Fibroblast of mammary gland (primary cell): ENCODE measurements at regions not wholly inside any gene's neighbourhood (a gene's known extent, or its start where the extent isn't known, plus 50 kb on each side); places are given as distances from the start of the nearest gene placed in this dataset.

ENCODE experiments used
- DNase-seq: peaks from one replicate; pipeline ENCODE4 v3.0.0-alpha.2; 2010; ENCODE audit warnings: low read depth
- H3K4me3 ChIP-seq: 2 replicates; pipeline ENCODE4 v1.5.1; 2011; ENCODE audit warnings: low read depth, mild to moderate bottlenecking, low read length, moderate library complexity; ENCODE audit not compliant: control insufficient read depth
- TF ChIP-seq, protein P1 (sequence below): conservative IDR thresholded peaks from 2 replicates; pipeline ENCODE4 v1.5.1; 2011; ENCODE audit warnings: low read depth, low read length, inconsistent platforms; ENCODE audit not compliant: control insufficient read depth, insufficient read depth

DNA sequence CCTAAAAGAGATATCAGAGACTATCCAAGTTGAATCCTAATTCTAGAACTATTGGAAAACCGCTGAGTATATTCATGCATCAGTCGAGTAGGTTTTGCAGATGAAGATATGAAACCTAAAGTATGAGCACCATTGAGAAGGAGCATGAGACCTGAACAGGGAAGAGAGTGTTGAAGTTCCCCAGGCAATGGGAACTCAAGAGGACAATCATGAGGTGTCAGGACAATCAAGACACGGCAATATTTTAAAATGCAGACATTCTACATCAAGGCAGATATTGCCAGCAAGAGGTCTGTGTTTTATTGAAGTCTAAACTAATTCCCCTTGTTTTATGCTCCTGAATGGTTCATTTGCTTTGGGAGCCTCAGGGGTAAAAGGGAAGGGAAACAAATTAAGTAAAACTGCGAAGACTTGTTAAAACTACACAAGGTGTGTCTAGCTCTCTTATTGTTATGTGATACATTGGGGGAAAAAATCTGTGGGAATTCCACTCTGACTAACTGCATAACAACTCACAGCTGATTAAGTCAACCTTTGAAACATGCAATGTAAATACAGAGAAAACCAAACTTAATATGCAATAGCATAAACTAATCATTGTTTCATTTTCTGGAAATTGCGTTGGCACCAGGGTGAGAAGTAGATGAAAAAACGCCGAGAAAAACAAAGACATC is 347.9 kb upstream of the ADGRL2 start:
- H3K4me3 ChIP-seq = no peak overlapping the region
- TF ChIP-seq, protein P1, sequence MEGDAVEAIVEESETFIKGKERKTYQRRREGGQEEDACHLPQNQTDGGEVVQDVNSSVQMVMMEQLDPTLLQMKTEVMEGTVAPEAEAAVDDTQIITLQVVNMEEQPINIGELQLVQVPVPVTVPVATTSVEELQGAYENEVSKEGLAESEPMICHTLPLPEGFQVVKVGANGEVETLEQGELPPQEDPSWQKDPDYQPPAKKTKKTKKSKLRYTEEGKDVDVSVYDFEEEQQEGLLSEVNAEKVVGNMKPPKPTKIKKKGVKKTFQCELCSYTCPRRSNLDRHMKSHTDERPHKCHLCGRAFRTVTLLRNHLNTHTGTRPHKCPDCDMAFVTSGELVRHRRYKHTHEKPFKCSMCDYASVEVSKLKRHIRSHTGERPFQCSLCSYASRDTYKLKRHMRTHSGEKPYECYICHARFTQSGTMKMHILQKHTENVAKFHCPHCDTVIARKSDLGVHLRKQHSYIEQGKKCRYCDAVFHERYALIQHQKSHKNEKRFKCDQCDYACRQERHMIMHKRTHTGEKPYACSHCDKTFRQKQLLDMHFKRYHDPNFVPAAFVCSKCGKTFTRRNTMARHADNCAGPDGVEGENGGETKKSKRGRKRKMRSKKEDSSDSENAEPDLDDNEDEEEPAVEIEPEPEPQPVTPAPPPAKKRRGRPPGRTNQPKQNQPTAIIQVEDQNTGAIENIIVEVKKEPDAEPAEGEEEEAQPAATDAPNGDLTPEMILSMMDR = no peak
- DNase-seq = no peak

DNA sequence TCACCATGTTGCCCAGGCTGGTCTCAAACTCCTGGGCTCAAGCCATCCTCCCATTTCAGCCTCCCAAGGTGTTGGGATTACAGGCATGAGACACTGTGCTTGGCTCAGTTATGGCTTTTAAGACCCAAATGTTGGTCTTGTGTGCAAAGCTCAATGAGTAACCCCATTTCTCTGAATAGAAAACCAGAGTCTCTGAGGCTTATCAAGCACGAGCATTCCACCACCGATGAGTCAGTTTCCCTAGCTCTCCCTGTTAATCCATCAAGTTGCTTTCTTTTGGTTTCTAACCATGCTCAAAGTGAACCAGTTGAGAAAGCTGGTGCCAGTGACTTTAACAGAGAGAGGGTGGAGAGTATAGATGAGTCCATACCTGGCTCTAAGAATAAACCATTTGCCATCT is 350.9 kb upstream of the ADGRL2 start:
- DNase-seq = no peak
- H3K4me3 ChIP-seq = no peak overlapping the region
- TF ChIP-seq, protein P1 = no peak

DNA sequence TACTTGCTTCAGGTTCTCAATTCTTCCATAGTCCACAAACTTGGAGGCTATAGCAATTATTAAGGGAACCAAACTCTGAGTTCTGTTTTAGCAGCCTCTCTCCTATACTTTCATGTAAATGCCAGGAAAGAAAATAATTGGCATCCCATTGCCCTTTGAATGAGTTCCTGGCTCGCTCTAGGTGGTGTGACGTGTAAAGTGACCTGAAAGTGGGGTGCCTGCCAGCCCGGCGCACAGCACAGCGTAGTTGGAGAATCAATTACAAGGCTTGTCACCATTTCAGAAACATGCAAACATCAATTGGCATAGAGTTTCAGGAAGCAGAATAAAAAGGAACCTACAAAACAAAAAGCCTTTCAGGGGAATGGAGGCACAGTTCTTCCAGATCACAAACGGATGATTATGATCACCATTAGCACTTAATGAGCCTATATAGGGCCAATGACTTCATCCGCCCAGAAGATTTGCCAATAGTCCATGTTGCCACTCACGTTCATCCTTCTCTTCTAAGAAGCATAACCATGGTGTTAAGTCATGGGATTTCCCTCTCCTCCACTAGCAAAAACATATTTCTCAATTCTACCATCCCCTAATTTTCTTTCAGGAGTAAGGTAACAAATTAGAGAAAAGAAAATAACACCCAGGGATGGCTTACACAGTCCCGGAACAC is 354.6 kb upstream of the ADGRL2 start:
- H3K4me3 ChIP-seq = no peak overlapping the region
- TF ChIP-seq, protein P1 = no peak
- no peak for DNase-seq

DNA sequence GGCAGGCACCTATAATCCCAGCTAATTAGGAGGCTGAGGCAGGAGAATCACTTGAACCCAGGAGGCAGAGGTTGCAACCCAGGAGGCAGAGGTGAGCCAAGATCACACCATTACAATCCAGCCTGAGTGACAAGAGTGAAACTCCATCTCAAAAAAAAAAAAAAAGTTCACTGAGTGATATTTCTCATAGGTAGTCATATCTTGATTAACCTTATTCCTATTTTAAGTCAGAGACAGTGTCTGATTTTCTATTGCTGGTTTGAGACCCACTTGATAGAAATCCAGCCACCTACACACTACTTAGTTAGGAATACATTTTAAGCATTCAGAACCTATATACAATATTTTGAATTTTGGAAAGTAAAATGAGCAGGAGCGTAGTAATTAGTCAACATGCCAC is 357.4 kb upstream of the ADGRL2 start:
- TF ChIP-seq, protein P1 = no peak
- no peak overlapping the region for H3K4me3 ChIP-seq
- DNase-seq = no peak

DNA sequence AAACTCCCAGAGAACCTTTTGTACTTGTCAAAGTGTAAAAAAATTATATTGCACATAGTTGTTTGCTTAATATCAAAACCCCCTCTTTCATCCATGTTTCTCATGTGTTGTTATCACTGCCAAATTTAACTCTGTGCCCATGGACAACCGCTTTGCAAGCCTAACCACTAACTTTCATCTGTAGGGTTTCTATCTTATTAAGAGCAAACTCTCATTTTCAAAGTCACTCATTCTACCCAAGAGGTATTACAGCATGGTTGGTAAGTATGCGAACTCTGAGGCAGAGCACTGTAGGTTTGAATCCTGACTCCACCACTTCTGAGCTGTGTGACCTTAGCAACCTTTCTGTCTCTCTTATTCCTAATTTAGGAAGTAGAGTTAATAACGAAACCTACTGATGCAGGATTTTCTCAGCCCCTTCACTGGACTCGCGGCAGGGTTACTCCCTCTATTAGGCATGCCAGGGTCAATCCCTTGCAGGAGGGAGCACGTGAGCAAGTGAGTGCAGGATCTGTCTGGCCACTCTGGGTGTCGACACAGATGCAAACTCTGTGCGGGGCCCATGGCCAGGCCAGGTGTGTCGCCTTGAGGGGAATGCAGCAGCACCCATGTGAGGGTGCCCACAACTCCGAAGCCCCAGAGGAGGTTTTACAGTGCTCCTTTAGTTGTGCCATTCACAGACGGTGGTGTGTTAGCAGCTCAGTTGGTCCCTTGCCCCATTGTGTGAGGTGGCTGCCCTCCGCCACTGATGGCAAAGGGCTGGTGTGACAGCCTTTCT is 361.5 kb upstream of the ADGRL2 start:
- no peak overlapping the region for H3K4me3 ChIP-seq
- TF ChIP-seq, protein P1 = no peak
- DNase-seq = no peak

DNA sequence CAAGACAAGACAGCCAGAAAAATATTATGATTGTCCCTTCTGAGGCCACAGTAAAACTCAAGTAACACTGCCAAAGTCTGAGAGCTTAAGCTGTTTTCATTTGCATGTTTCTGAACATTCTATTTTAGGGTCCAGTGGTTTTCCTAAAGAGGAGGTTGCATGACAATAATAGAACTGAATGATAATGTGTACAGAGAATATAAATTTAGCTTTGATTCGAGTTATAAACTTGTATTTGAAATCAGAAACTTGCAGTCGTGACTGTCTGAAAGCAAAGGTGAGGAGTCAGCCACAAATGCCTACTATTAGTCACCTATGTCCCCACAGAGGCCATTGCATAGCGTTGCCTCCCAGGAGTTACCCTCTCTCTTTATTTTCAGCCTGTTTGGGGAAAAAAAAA is 363.1 kb upstream of the ADGRL2 start:
- no peak overlapping the region for H3K4me3 ChIP-seq
- no peak for DNase-seq
- TF ChIP-seq, protein P1 = no peak
